ENCODE measurements at regions not wholly inside any gene's neighbourhood (a gene's known extent, or its start where the extent isn't known, plus 50 kb on each side); places are given as distances from the start of the nearest gene placed in this dataset.

GRCh38 chr5:1659100-1659981, 135.6 kb upstream of the LPCAT1 start:
- H3K9me2 ChIP-seq (ENCODE audit: insufficient read depth): no peaks in the 10 kb centered on the region
- no peaks in the 10 kb centered on the region for H4K20me1 ChIP-seq (ENCODE audit: insufficient read depth)
- no peak for DNase-seq
- 43 to 45% methylated on average over 23 of the region's 23 CpGs for WGBS, 2 experiments (ENCODE audit: low coverage in 1 of 2, low lambda C conversion rate in 2 of 2, missing lambda C conversion rate in 2 of 2)
- H3K36me3 ChIP-seq (ENCODE audit: low read depth): no peaks in the 10 kb centered on the region
- TF ChIP-seq EZH2 (IDR thresholded peaks at IDR 0.05; ENCODE audit: insufficient read depth, poor library complexity, severe bottlenecking) (no peak), EZH2phosphoT487 (IDR thresholded peaks at IDR 0.05; ENCODE audit: insufficient read depth, low read depth) (no peak)
- peaks cover 30% of the 10 kb centered on the region for H3K27me3 ChIP-seq (replicated peaks; ENCODE audit: insufficient read depth)
- no peaks in the 10 kb centered on the region for H3K79me2 ChIP-seq (ENCODE audit: insufficient read depth)
- no peaks in the 10 kb centered on the region for H3K9me3 ChIP-seq (ENCODE audit: low read depth)
- no peak overlapping the region for H3K9ac ChIP-seq
- H3K4me3 ChIP-seq: no peak overlapping the region
- no peak overlapping the region for H3K27ac ChIP-seq
- no peak overlapping the region for H3K4me2 ChIP-seq (ENCODE audit: unreplicated experiment)
- no peak overlapping the region for H2AFZ ChIP-seq
- H3K4me1 ChIP-seq (ENCODE audit: insufficient read depth): no peaks in the 10 kb centered on the region
- H3F3A ChIP-seq (ENCODE audit: insufficient read depth): no peaks in the 10 kb centered on the region
- in situ Hi-C loops (cut with MboI): no loop called here

GRCh38 chr5:1658665-1659064, 134.9 kb upstream of the LPCAT1 start:
- no peaks in the 10 kb centered on the region for H4K20me1 ChIP-seq (ENCODE audit: insufficient read depth)
- no peak overlapping the region for H3K9ac ChIP-seq
- no peak overlapping the region for H3K4me3 ChIP-seq
- WGBS, 2 experiments (ENCODE audit: low coverage in 1 of 2, low lambda C conversion rate in 2 of 2, missing lambda C conversion rate in 2 of 2): 64% methylated on average over 14 of the region's 14 CpGs
- no peaks in the 10 kb centered on the region for H3K79me2 ChIP-seq (ENCODE audit: insufficient read depth)
- no peaks in the 10 kb centered on the region for H3K4me1 ChIP-seq (ENCODE audit: insufficient read depth)
- no peaks in the 10 kb centered on the region for H3K36me3 ChIP-seq (ENCODE audit: low read depth)
- TF ChIP-seq EZH2phosphoT487 (IDR thresholded peaks at IDR 0.05; ENCODE audit: insufficient read depth, low read depth) (no peak), EZH2 (IDR thresholded peaks at IDR 0.05; ENCODE audit: insufficient read depth, poor library complexity, severe bottlenecking) (no peak)
- H2AFZ ChIP-seq: no peak overlapping the region
- no peaks in the 10 kb centered on the region for H3K9me2 ChIP-seq (ENCODE audit: insufficient read depth)
- H3F3A ChIP-seq (ENCODE audit: insufficient read depth): no peaks in the 10 kb centered on the region
- no peak overlapping the region for H3K27ac ChIP-seq
- H3K9me3 ChIP-seq (ENCODE audit: low read depth): no peaks in the 10 kb centered on the region
- no peak overlapping the region for H3K4me2 ChIP-seq (ENCODE audit: unreplicated experiment)
- no peak for DNase-seq
- in situ Hi-C loops (cut with MboI): no loop called here
- peaks cover 28% of the 10 kb centered on the region for H3K27me3 ChIP-seq (replicated peaks; ENCODE audit: insufficient read depth)

- Histone ChIP-seq H3K9ac (no peak overlapping the region), H3K79me2 (ENCODE audit: insufficient read depth) (no peaks in the 10 kb centered on the region), H3K27me3 (replicated peaks; ENCODE audit: insufficient read depth) (peaks cover 38% of the 10 kb centered on the region), H3K9me2 (ENCODE audit: insufficient read depth) (no peaks in the 10 kb centered on the region), H3K36me3 (ENCODE audit: low read depth) (no peaks in the 10 kb centered on the region), H3K4me1 (ENCODE audit: insufficient read depth) (no peaks in the 10 kb centered on the region), H4K20me1 (ENCODE audit: insufficient read depth) (no peaks in the 10 kb centered on the region), H3K4me2 (ENCODE audit: unreplicated experiment) (no peak overlapping the region), H3K27ac (no peak overlapping the region), H3K4me3 (no peak overlapping the region), H3F3A (ENCODE audit: insufficient read depth) (no peaks in the 10 kb centered on the region), H3K9me3 (ENCODE audit: low read depth) (no peaks in the 10 kb centered on the region), H2AFZ (no peak overlapping the region)
- in situ Hi-C loops (cut with MboI): no loop called here
- no peak for TF ChIP-seq EZH2 (IDR thresholded peaks at IDR 0.05; ENCODE audit: insufficient read depth, poor library complexity, severe bottlenecking)
- no peak for TF ChIP-seq EZH2phosphoT487 (IDR thresholded peaks at IDR 0.05; ENCODE audit: insufficient read depth, low read depth)
- 66 to 70% methylated on average over 16 of the region's 16 CpGs for WGBS, 2 experiments (ENCODE audit: low coverage in 1 of 2, low lambda C conversion rate in 2 of 2, missing lambda C conversion rate in 2 of 2)
- DNase-seq: no peak
Observed at GRCh38 chr5:1657161-1657741, 133.5 kb upstream of the LPCAT1 start.

GRCh38 chr5:1656271-1656975, 132.7 kb upstream of the LPCAT1 start:
- no peaks in the 10 kb centered on the region for H3K9me2 ChIP-seq (ENCODE audit: insufficient read depth)
- H3K79me2 ChIP-seq (ENCODE audit: insufficient read depth): no peaks in the 10 kb centered on the region
- no peaks in the 10 kb centered on the region for H3K9me3 ChIP-seq (ENCODE audit: low read depth)
- H2AFZ ChIP-seq: no peak overlapping the region
- in situ Hi-C loops (cut with MboI): no loop called here
- no peak overlapping the region for H3K4me3 ChIP-seq
- no peaks in the 10 kb centered on the region for H3F3A ChIP-seq (ENCODE audit: insufficient read depth)
- no peaks in the 10 kb centered on the region for H4K20me1 ChIP-seq (ENCODE audit: insufficient read depth)
- no peak overlapping the region for H3K9ac ChIP-seq
- 82 to 85% methylated on average over 17 of the region's 17 CpGs for WGBS, 2 experiments (ENCODE audit: low coverage in 1 of 2, low lambda C conversion rate in 2 of 2, missing lambda C conversion rate in 2 of 2)
- no peak overlapping the region for H3K27ac ChIP-seq
- peaks cover 38% of the 10 kb centered on the region for H3K27me3 ChIP-seq (replicated peaks; ENCODE audit: insufficient read depth)
- TF ChIP-seq EZH2phosphoT487 (IDR thresholded peaks at IDR 0.05; ENCODE audit: insufficient read depth, low read depth) (no peak), EZH2 (IDR thresholded peaks at IDR 0.05; ENCODE audit: insufficient read depth, poor library complexity, severe bottlenecking) (no peak)
- DNase-seq: no peak
- no peaks in the 10 kb centered on the region for H3K36me3 ChIP-seq (ENCODE audit: low read depth)
- H3K4me2 ChIP-seq (ENCODE audit: unreplicated experiment): no peak overlapping the region
- no peaks in the 10 kb centered on the region for H3K4me1 ChIP-seq (ENCODE audit: insufficient read depth)

All from GM23248 (cell line).